ENCODE measurements at regions not wholly inside any gene's neighbourhood (a gene's known extent, or its start where the extent isn't known, plus 50 kb on each side); places are given as distances from the start of the nearest gene placed in this dataset.

DNA sequence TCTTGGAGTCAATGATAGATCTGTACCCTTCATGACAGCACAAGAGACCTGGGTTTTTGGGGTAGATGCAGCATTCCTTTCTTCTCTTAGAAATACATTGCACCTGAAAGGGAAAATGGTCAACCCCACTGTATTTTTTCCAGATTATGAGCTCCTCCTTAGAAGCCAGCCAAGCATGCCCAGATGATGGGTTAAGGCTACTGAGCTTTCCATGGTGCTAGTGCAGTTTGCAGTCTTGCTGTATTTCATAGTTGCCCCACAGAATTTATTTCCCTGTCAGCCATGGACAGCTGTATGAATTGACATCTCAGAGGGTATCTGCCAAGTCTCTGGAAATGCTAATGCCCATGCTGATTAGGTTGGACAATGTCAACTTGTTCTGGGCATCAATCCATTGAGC is 73.7 kb upstream of the H2AZ1 start:
- TF ChIP-seq CTCF (tag by site-specific recombination; IDR thresholded peaks at IDR 0.05) = no peak
- TF ChIP-seq ZNF776 (tag by site-specific recombination; IDR thresholded peaks at IDR 0.05; ENCODE audit: borderline replicate concordance) = no peak
- no peak for TF ChIP-seq YY1 (tag by site-specific recombination; IDR thresholded peaks at IDR 0.05)
- no peak for TF ChIP-seq SP7 (tag by site-specific recombination; IDR thresholded peaks at IDR 0.05)
- no peak for TF ChIP-seq HOXD13 (CRISPR knock-in tag; IDR thresholded peaks at IDR 0.05; ENCODE audit: borderline replicate concordance)
- no peak for TF ChIP-seq FEZF1 (tag by site-specific recombination; IDR thresholded peaks at IDR 0.05)
- TF ChIP-seq ZNF223 (tag by site-specific recombination; IDR thresholded peaks at IDR 0.05) = no peak
- TF ChIP-seq, protein P1, sequence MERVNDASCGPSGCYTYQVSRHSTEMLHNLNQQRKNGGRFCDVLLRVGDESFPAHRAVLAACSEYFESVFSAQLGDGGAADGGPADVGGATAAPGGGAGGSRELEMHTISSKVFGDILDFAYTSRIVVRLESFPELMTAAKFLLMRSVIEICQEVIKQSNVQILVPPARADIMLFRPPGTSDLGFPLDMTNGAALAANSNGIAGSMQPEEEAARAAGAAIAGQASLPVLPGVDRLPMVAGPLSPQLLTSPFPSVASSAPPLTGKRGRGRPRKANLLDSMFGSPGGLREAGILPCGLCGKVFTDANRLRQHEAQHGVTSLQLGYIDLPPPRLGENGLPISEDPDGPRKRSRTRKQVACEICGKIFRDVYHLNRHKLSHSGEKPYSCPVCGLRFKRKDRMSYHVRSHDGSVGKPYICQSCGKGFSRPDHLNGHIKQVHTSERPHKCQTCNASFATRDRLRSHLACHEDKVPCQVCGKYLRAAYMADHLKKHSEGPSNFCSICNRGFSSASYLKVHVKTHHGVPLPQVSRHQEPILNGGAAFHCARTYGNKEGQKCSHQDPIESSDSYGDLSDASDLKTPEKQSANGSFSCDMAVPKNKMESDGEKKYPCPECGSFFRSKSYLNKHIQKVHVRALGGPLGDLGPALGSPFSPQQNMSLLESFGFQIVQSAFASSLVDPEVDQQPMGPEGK (tag by site-specific recombination; IDR thresholded peaks at IDR 0.05) = no peak
- TF ChIP-seq PRDM10 (tag by site-specific recombination; IDR thresholded peaks at IDR 0.05) = no peak
- TF ChIP-seq, protein P2, sequence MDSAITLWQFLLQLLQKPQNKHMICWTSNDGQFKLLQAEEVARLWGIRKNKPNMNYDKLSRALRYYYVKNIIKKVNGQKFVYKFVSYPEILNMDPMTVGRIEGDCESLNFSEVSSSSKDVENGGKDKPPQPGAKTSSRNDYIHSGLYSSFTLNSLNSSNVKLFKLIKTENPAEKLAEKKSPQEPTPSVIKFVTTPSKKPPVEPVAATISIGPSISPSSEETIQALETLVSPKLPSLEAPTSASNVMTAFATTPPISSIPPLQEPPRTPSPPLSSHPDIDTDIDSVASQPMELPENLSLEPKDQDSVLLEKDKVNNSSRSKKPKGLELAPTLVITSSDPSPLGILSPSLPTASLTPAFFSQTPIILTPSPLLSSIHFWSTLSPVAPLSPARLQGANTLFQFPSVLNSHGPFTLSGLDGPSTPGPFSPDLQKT (IDR thresholded peaks at IDR 0.05; ENCODE audit: borderline replicate concordance, low read depth, low read length) = no peak
- TF ChIP-seq, protein P3, sequence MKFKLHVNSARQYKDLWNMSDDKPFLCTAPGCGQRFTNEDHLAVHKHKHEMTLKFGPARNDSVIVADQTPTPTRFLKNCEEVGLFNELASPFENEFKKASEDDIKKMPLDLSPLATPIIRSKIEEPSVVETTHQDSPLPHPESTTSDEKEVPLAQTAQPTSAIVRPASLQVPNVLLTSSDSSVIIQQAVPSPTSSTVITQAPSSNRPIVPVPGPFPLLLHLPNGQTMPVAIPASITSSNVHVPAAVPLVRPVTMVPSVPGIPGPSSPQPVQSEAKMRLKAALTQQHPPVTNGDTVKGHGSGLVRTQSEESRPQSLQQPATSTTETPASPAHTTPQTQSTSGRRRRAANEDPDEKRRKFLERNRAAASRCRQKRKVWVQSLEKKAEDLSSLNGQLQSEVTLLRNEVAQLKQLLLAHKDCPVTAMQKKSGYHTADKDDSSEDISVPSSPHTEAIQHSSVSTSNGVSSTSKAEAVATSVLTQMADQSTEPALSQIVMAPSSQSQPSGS (tag by site-specific recombination; IDR thresholded peaks at IDR 0.05; ENCODE audit: low read depth) = no peak
- TF ChIP-seq, protein P4, sequence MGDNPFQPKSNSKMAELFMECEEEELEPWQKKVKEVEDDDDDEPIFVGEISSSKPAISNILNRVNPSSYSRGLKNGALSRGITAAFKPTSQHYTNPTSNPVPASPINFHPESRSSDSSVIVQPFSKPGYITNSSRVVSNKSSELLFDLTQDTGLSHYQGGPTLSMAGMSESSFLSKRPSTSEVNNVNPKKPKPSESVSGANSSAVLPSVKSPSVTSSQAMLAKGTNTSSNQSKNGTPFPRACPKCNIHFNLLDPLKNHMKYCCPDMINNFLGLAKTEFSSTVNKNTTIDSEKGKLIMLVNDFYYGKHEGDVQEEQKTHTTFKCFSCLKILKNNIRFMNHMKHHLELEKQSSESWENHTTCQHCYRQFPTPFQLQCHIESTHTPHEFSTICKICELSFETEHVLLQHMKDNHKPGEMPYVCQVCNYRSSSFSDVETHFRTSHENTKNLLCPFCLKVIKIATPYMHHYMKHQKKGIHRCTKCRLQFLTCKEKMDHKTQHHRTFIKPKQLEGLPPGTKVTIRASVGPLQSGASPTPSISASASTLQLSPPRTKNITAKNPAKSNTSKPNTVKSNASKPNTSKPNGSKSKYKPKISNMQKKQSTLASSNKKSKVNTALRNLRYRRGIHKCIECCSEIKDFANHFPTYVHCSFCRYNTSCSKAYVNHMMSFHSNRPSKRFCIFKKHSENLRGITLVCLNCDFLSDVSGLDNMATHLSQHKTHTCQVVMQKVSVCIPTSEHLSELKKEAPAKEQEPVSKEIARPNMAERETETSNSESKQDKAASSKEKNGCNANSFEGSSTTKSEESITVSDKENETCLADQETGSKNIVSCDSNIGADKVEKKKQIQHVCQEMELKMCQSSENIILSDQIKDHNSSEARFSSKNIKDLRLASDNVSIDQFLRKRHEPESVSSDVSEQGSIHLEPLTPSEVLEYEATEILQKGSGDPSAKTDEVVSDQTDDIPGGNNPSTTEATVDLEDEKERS (tag by site-specific recombination; IDR thresholded peaks at IDR 0.05) = no peak
- TF ChIP-seq ZNF16 (tag by site-specific recombination; IDR thresholded peaks at IDR 0.05; ENCODE audit: low read depth) = no peak

Measured in HEK293 (cell line).